Skeletal muscle tissue (tissue), 3 donors: ENCODE measurements at regions not wholly inside any gene's neighbourhood (a gene's known extent, or its start where the extent isn't known, plus 50 kb on each side); places are given as distances from the start of the nearest gene placed in this dataset.

Source experiments
- H3K27ac ChIP-seq: one replicate; pipeline ENCODE4 v1.7.0; 2013; ENCODE audit warnings: mild to moderate bottlenecking, low read depth, low read length, inconsistent platforms
- H3K27me3 ChIP-seq, 3 donors: one replicate each; pipeline ENCODE4 v1.7.0; 2013; ENCODE audit warnings: low read length in 3 of 3; ENCODE audit not compliant: control insufficient read depth in 3 of 3, insufficient read depth in 3 of 3
- H3K36me3 ChIP-seq, 3 donors: one replicate each; pipeline ENCODE4 v1.7.0; 2013; ENCODE audit warnings: low read length in 3 of 3; ENCODE audit not compliant: control insufficient read depth in 3 of 3, insufficient read depth in 3 of 3
- H3K4me1 ChIP-seq, 3 donors: one replicate each; pipeline ENCODE4 v1.7.0; 2013; ENCODE audit warnings: low read length in 3 of 3, mild to moderate bottlenecking in 3 of 3; ENCODE audit not compliant: control insufficient read depth in 3 of 3, insufficient read depth in 3 of 3
- H3K4me3 ChIP-seq, 3 donors: one replicate each; pipeline ENCODE4 v1.7.0; 2013; ENCODE audit warnings: low read length in 3 of 3
- H3K9ac ChIP-seq, 3 donors: one replicate each; pipeline ENCODE4 v1.7.0; 2013; ENCODE audit warnings: low read length in 3 of 3, mild to moderate bottlenecking in 3 of 3, moderate library complexity in 2 of 3, low read depth in 1 of 3
- H3K9me3 ChIP-seq, 3 donors: one replicate each; pipeline ENCODE4 v1.7.0; 2013; ENCODE audit warnings: low read length in 3 of 3; ENCODE audit not compliant: control insufficient read depth in 3 of 3
- donor health status: Osteomylitis.

GRCh38 chr3:5809586-5810246 is 622.2 kb downstream of the EDEM1 start:
- Histone ChIP-seq H3K4me1 (no peaks in the 10 kb centered on the region), H3K9me3 (no peaks in the 10 kb centered on the region), H3K9ac (no peak overlapping the region), H3K27me3 (no peaks in the 10 kb centered on the region), H3K27ac (no peak overlapping the region), H3K36me3 (no peaks in the 10 kb centered on the region), H3K4me3 (no peak overlapping the region)

GRCh38 chr3:5811016-5811415 is 623.5 kb downstream of the EDEM1 start:
- Histone ChIP-seq H3K27ac (no peak overlapping the region), H3K4me1 (no peaks in the 10 kb centered on the region), H3K36me3 (no peaks in the 10 kb centered on the region), H3K4me3 (no peak overlapping the region), H3K9me3 (no peaks in the 10 kb centered on the region), H3K9ac (no peak overlapping the region), H3K27me3 (no peaks in the 10 kb centered on the region)

DNA sequence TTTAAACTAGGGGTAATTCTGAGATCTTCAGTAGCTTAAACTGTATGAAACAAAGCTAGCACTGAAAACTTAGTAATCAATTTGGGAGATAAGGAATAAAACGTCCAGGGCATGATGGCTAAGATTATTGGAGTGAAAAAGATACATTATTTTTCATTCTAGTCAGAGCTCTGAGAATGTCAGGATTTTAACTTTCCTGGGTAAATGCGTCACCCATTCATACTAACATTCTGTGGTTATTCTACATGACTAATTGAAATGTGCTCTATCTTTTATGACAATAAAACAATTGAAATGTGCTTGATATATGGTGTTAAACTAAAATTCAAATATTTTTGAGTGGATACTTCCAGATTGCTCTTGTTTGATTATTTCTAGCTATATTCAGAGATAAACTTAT is 626.0 kb downstream of the EDEM1 start:
- H3K4me3 ChIP-seq: no peak overlapping the region
- H3K9ac ChIP-seq: no peak overlapping the region
- H3K27ac ChIP-seq: no peak overlapping the region
- H3K9me3 ChIP-seq: no peaks in the 10 kb centered on the region
- H3K4me1 ChIP-seq: no peaks in the 10 kb centered on the region
- H3K36me3 ChIP-seq: no peaks in the 10 kb centered on the region
- H3K27me3 ChIP-seq: no peaks in the 10 kb centered on the region

DNA sequence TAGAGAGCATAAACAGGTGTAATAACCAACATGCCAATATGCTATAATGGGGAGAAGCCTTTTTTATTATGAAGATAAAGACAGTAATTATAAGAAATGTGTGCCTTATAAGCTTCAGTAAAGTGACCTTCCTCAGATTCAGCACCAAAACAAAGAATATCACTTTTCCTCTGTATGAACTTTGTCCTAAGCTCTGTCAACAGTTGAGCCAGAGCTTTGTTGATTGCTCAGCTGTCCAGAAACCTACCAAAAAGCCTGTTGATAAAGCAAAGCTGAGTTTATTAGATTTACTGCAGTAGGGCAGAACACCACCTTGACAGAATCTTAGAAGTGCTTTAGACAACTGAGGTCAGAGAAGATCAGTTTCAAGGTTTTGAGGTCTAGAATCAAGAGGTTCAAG is 635.3 kb downstream of the EDEM1 start:
- no peaks in the 10 kb centered on the region for H3K36me3 ChIP-seq
- no peak overlapping the region for H3K27ac ChIP-seq
- no peak overlapping the region for H3K4me3 ChIP-seq
- no peaks in the 10 kb centered on the region for H3K27me3 ChIP-seq
- no peaks in the 10 kb centered on the region for H3K4me1 ChIP-seq
- H3K9me3 ChIP-seq: peaks cover 0 to 2% (median 2%) of the 10 kb centered on the region in 3 donors
- no peak overlapping the region for H3K9ac ChIP-seq

GRCh38 chr3:5826467-5826866 is 639.0 kb downstream of the EDEM1 start:
- H3K27ac ChIP-seq: no peak overlapping the region
- no peak overlapping the region for H3K9ac ChIP-seq
- no peak overlapping the region for H3K4me3 ChIP-seq
- H3K9me3 ChIP-seq: peaks cover 2 to 4% (median 3%) of the 10 kb centered on the region in 3 donors
- H3K27me3 ChIP-seq: no peaks in the 10 kb centered on the region
- no peaks in the 10 kb centered on the region for H3K4me1 ChIP-seq
- H3K36me3 ChIP-seq: no peaks in the 10 kb centered on the region

GRCh38 chr3:5828251-5828650 is 640.7 kb downstream of the EDEM1 start:
- peaks cover 2 to 4% (median 3%) of the 10 kb centered on the region in 3 donors for H3K9me3 ChIP-seq
- H3K4me1 ChIP-seq: no peaks in the 10 kb centered on the region
- no peaks in the 10 kb centered on the region for H3K36me3 ChIP-seq
- H3K27me3 ChIP-seq: no peaks in the 10 kb centered on the region
- H3K9ac ChIP-seq: no peak overlapping the region
- H3K4me3 ChIP-seq: no peak overlapping the region
- no peak overlapping the region for H3K27ac ChIP-seq

DNA sequence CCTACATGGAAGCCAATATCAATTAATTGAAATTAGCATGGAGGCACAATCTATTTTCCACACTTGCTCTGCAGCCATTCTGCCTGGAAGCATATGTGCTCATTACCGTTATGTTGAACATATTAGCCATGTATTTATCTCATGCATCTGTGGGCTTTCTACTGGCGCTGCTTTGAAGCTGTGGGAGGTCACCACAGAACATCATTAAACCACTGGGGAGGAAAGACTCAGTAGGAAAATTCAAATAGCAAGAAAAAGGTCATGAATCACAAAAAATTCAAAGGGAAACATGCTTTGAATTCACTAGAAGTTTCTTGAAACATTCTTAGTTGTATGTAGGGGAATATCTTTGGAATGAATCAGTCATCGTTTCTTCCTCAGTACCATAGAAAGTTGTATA is 652.5 kb downstream of the EDEM1 start:
- Histone ChIP-seq H3K27me3 (no peaks in the 10 kb centered on the region), H3K9ac (no peak overlapping the region), H3K36me3 (no peaks in the 10 kb centered on the region), H3K4me3 (no peak overlapping the region), H3K4me1 (no peaks in the 10 kb centered on the region), H3K9me3 (no peaks in the 10 kb centered on the region), H3K27ac (no peak overlapping the region)

GRCh38 chr3:5841599-5841998 is 654.1 kb downstream of the EDEM1 start:
- Histone ChIP-seq H3K4me3 (no peak overlapping the region), H3K9ac (no peak overlapping the region), H3K27ac (no peak overlapping the region), H3K9me3 (no peaks in the 10 kb centered on the region), H3K36me3 (no peaks in the 10 kb centered on the region), H3K4me1 (no peaks in the 10 kb centered on the region), H3K27me3 (no peaks in the 10 kb centered on the region)

GRCh38 chr3:5846261-5846660 is 658.8 kb downstream of the EDEM1 start:
- Histone ChIP-seq H3K27ac (no peak overlapping the region), H3K4me1 (no peaks in the 10 kb centered on the region), H3K36me3 (no peaks in the 10 kb centered on the region), H3K27me3 (no peaks in the 10 kb centered on the region), H3K4me3 (no peak overlapping the region), H3K9me3 (no peaks in the 10 kb centered on the region), H3K9ac (no peak overlapping the region)

- Histone ChIP-seq H3K9ac (no peak overlapping the region), H3K36me3 (no peaks in the 10 kb centered on the region), H3K4me3 (no peak overlapping the region), H3K9me3 (no peaks in the 10 kb centered on the region), H3K27ac (no peak overlapping the region), H3K4me1 (no peaks in the 10 kb centered on the region), H3K27me3 (no peaks in the 10 kb centered on the region)
These were observed 673.6 kb downstream of the EDEM1 start for GRCh38 chr3:5861151-5861550.
